ENCODE measurements at regions not wholly inside any gene's neighbourhood (a gene's known extent, or its start where the extent isn't known, plus 50 kb on each side); places are given as distances from the start of the nearest gene placed in this dataset.

DNA sequence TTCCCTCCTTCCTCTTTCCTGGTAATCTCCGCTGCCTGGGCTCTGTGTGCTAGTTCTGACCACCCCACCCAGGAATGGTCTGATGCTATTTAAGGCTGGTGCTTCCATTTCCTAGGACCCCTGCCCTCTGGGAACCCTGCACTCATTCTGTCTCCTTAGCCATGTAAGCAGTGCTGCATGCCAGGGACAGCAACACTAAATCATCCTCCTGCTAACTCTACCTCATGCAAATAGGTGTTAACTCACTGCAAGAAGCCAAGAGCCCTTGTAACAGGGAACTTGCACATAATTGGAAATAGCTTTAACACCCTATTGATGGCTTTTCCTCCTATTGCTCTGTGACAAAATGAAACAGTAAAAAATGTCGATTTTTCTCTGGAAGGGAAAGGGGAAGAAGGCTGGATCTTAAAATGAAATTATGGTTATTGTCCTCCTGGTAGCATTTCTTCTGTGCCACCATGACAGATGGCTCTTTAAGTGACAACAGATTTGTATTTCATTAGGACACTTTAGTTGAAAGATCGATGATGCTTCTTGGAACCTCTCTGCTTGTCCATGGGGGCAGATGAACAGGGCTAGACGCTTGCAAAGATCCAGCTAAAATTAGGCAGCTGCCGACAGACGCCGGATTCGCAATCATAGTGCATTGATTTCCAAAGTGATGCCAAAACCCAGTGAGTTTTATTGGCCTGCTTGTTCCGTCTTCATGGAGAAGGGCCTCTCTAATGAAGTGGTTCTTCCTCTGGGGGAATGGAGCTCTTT, 551.7 kb downstream of the MATN1 start:
- no peak for TF ChIP-seq BACH2 (CRISPR knock-in tag; IDR thresholded peaks at IDR 0.05; ENCODE audit: borderline replicate concordance)
- TF ChIP-seq GLIS3 (CRISPR knock-in tag; IDR thresholded peaks at IDR 0.05): no peak
- no peak for TF ChIP-seq SNAI2 (CRISPR knock-in tag; IDR thresholded peaks at IDR 0.05)
- TF ChIP-seq TOX (CRISPR knock-in tag; IDR thresholded peaks at IDR 0.05; ENCODE audit: borderline replicate concordance): no peak
- TF ChIP-seq, protein P1, sequence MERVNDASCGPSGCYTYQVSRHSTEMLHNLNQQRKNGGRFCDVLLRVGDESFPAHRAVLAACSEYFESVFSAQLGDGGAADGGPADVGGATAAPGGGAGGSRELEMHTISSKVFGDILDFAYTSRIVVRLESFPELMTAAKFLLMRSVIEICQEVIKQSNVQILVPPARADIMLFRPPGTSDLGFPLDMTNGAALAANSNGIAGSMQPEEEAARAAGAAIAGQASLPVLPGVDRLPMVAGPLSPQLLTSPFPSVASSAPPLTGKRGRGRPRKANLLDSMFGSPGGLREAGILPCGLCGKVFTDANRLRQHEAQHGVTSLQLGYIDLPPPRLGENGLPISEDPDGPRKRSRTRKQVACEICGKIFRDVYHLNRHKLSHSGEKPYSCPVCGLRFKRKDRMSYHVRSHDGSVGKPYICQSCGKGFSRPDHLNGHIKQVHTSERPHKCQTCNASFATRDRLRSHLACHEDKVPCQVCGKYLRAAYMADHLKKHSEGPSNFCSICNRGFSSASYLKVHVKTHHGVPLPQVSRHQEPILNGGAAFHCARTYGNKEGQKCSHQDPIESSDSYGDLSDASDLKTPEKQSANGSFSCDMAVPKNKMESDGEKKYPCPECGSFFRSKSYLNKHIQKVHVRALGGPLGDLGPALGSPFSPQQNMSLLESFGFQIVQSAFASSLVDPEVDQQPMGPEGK (CRISPR knock-in tag; IDR thresholded peaks at IDR 0.05; ENCODE audit: borderline replicate concordance): no peak
- TF ChIP-seq ZC3H10 (CRISPR knock-in tag; IDR thresholded peaks at IDR 0.05): no peak
- TF ChIP-seq ZNF565 (CRISPR knock-in tag; conservative IDR thresholded peaks at IDR 0.05; ENCODE audit: low read depth): no peak
- no peak for TF ChIP-seq ZFP3 (CRISPR knock-in tag; IDR thresholded peaks at IDR 0.05)
- TF ChIP-seq ZNF70 (CRISPR knock-in tag; IDR thresholded peaks at IDR 0.05): no peak
